ENCODE measurements at regions not wholly inside any gene's neighbourhood (a gene's known extent, or its start where the extent isn't known, plus 50 kb on each side); places are given as distances from the start of the nearest gene placed in this dataset.

DNA sequence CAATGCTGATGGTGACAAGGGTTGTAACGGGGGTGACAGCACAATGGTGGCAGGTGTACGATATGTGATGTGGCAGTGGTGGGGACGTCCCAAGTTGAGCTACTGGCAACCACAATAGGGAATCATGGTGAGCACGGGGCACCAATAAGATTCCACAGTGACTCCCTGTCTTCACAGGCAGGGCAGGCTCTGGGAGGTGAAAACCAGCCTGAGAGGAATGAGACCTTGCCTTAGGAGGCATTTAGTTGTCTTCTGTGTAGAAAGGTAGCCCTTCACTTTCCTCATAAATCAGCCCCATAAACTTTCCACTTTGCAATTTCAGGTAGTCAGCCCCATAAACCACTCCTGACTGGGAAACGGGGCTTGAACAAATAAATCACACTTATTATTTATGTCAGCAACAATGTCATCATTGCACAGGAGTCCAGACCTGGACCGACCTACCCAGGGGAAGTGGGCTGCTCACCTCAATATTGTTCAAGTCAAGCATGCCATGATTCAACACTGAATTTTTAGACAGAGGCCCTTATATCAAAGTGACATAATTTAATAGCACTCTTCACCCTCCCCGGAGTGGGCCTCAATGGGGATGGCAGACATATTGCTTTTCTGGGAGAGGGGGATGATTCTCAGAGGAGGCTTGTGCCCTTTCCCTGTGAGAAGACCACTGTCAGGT, 150.8 kb downstream of the CDC5L start:
- intact Hi-C loops (cut with micrococcal nuclease), result no loop called here
- Mint-ChIP-seq H3K27ac (no peak overlapping the region), H3K4me1 (no peaks in the 10 kb centered on the region), H3K27me3 (no peaks in the 10 kb centered on the region), H3K9me3 (no peaks in the 10 kb centered on the region), H3K4me3 (no peak overlapping the region), H3K36me3 (ENCODE audit: low read depth) (no peaks in the 10 kb centered on the region)
- no peak for DNase-seq

DNA sequence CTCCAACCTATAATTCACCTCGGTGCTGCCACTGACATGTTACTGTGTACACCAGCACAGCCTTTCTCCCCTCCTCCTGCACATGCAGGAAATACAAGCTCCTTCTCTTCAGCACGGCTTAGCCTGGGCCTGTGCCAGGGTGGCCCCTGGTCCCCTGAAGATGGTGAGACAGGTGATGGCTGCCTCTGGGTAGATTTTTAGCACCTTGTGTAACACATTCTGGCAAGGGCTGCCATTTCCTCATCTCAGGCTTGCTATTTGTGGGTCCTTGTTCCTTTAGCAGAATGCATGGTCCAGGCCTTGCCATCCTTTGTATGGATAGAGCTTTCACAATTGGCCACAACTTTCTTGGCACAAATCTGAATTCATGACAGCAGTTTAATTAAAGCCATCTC, 151.3 kb downstream of the CDC5L start:
- no peaks in the 10 kb centered on the region for H3K27me3 Mint-ChIP-seq
- no peak overlapping the region for H3K4me3 Mint-ChIP-seq
- no peaks in the 10 kb centered on the region for H3K36me3 Mint-ChIP-seq (ENCODE audit: low read depth)
- intact Hi-C loops (cut with micrococcal nuclease), result no loop called here
- H3K27ac Mint-ChIP-seq, result no peak overlapping the region
- no peak for DNase-seq
- no peaks in the 10 kb centered on the region for H3K4me1 Mint-ChIP-seq
- no peaks in the 10 kb centered on the region for H3K9me3 Mint-ChIP-seq

DNA sequence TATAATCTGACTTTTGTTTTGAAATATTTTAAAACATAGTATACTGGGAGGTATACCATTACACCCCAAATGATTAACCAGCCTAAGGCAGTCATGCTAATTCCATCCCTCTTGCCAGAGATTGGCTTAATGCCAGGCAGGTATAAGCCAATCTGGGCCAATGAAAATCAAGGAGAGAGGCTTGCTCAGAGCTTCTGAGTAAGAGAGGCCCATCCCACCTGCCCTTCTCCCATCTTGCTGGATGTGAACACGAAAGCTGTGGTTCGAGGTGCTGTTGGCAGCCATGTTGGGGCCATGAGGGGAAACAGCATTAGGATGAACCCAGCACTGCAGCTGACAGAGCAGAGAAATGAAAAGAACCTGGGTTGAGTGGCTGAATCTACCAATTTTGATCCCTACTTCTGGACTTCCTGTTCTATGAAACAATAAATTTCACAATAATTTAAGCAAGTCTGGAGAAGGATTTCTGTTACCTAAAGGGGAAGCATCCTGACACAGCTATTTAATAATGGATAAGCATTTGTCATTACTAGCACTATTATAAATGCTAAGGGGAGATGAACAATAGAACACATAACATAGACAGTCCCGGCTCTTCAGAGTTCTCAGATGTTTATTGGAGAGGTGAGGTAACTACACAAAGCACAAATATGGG, 152.3 kb downstream of the CDC5L start:
- no peak for DNase-seq
- H3K27me3 Mint-ChIP-seq, result peaks cover 3% of the 10 kb centered on the region
- H3K4me1 Mint-ChIP-seq, result no peaks in the 10 kb centered on the region
- H3K27ac Mint-ChIP-seq, result no peak overlapping the region
- no peaks in the 10 kb centered on the region for H3K9me3 Mint-ChIP-seq
- no peaks in the 10 kb centered on the region for H3K36me3 Mint-ChIP-seq (ENCODE audit: low read depth)
- intact Hi-C loops (cut with micrococcal nuclease), result no loop called here
- H3K4me3 Mint-ChIP-seq, result no peak overlapping the region

DNA sequence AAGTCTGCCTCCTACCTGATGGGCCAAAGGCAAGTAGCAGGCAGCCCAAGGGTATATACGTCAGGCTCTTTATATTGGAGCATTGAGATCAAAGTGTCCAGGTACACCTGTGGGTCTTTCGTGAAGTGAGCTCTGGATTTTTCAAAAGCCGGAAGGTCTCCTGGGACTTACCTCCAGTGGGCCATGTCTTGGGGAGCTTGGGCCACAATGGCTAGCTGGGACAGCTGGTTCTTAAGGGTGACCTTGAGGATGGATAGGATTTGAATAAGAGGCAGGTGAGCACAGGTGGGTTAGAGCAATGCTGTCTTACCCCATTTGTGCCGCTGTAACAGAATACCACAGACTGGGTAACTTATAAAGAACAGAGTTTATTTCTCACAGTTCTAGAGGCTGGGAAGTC, 153.4 kb downstream of the CDC5L start:
- Mint-ChIP-seq H3K27me3 (peaks cover 6% of the 10 kb centered on the region), H3K27ac (no peak overlapping the region), H3K4me1 (no peaks in the 10 kb centered on the region), H3K36me3 (ENCODE audit: low read depth) (no peaks in the 10 kb centered on the region), H3K9me3 (no peaks in the 10 kb centered on the region), H3K4me3 (no peak overlapping the region)
- intact Hi-C loops (cut with micrococcal nuclease), result no loop called here
- no peak for DNase-seq

DNA sequence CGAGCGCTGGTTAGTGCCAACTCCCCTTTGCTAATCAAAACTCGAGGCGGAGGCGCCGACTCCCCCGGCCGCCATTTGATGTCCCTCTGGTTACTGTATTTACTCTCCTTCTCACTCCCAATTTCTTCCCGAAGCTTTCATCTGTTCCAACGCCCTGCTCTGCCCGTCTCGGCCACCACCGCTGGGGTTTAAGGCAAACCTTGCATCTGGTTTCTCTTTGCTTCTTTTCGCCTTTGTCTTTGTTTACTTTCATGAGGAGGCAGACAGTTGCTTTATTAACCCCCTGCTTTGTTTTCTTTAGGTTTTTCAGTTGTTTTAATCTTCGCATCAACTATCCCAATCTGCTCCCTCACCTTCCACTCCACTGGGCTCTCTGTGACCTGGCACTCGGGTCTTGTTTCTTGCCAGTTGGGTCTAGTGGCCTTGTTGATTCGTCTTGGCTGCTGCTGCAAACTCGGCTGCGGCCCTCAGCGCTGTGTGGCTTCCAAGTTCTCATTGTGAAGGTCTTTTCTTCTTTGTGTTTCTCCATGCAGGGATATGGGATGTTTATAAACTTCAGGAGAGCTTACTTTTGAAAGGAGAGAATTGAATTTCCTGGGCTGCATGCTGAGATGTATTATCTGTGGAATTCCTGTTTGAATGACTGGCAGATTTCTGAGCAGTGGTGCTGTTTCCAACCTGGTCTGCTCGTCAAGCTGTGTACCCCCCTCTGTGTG, 155.1 kb downstream of the CDC5L start:
- no peak overlapping the region for H3K4me3 Mint-ChIP-seq
- no peaks in the 10 kb centered on the region for H3K9me3 Mint-ChIP-seq
- intact Hi-C loops (cut with micrococcal nuclease), result no loop called here
- H3K4me1 Mint-ChIP-seq, result no peaks in the 10 kb centered on the region
- DNase-seq, result no peak
- H3K27ac Mint-ChIP-seq, result no peak overlapping the region
- H3K27me3 Mint-ChIP-seq, result peaks cover 7% of the 10 kb centered on the region
- H3K36me3 Mint-ChIP-seq (ENCODE audit: low read depth), result no peaks in the 10 kb centered on the region

DNA sequence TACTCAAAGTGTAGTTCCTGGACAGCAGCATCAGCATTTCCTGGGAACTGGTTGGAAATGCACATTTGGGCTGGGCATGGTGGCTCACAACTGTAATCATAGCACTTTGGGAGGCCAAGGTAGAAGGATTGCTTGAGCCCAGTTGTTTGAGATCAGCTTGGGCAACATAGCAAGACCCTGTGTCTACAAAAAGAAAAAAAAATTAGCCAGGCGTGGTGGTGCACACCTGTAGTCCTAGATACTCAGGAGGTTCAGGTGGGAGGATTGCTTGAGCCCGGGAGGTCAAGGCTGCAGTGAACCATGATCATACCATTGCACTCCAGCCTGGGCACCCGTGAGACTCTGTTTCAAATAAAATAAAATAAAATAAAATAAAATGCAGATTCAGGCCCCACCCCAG, 156.2 kb downstream of the CDC5L start:
- no peak overlapping the region for H3K4me3 Mint-ChIP-seq
- no peaks in the 10 kb centered on the region for H3K9me3 Mint-ChIP-seq
- intact Hi-C loops (cut with micrococcal nuclease), result no loop called here
- peaks cover 7% of the 10 kb centered on the region for H3K27me3 Mint-ChIP-seq
- no peak overlapping the region for H3K27ac Mint-ChIP-seq
- H3K4me1 Mint-ChIP-seq, result no peaks in the 10 kb centered on the region
- no peaks in the 10 kb centered on the region for H3K36me3 Mint-ChIP-seq (ENCODE audit: low read depth)
- no peak for DNase-seq

DNA sequence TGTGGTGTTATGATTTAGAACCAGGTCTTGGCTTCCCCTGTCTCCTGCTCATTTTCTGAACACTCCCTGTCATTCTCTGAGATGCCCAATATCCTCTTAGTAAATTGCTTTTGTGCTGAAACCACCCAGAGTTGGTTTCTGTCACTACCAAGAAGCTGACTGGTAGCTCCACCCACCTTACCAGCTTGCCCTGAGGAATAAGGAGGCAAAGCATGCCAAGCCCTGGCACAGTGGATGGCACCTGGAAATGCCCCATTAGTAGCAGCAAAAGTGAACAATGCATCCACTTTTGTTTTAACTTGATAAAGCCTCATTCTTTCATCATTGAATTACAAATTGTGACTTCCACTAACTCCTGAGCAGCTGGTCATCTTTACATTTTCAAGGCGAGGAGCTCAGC, 157.7 kb downstream of the CDC5L start:
- peaks cover 10% of the 10 kb centered on the region for H3K27me3 Mint-ChIP-seq
- H3K9me3 Mint-ChIP-seq, result no peaks in the 10 kb centered on the region
- H3K27ac Mint-ChIP-seq, result no peak overlapping the region
- no peaks in the 10 kb centered on the region for H3K36me3 Mint-ChIP-seq (ENCODE audit: low read depth)
- H3K4me3 Mint-ChIP-seq, result no peak overlapping the region
- H3K4me1 Mint-ChIP-seq, result no peaks in the 10 kb centered on the region
- no peak for DNase-seq
- intact Hi-C loops (cut with micrococcal nuclease), result no loop called here

DNA sequence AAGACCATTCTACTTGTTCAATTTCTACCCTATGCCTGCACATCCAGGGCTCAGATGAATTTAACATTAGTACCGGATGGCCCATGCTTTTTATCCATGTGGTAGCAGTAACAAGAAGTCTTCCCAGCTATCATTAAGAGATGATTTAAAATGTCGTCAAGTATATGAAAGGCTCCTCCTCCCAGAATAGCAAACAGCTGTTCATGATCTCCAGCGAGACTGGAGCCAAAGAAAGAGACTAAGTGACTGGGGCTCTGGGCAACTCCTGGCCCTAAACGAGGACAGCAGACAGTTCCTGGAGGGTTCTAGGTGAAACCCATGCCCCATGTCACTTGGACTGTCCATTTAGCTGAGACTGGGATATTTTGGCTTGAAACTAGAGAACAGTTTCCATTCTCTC, 160.8 kb downstream of the CDC5L start:
- no peak for DNase-seq
- H3K4me1 Mint-ChIP-seq, result no peaks in the 10 kb centered on the region
- intact Hi-C loops (cut with micrococcal nuclease), result no loop called here
- peaks cover 12% of the 10 kb centered on the region for H3K27me3 Mint-ChIP-seq
- no peaks in the 10 kb centered on the region for H3K36me3 Mint-ChIP-seq (ENCODE audit: low read depth)
- no peaks in the 10 kb centered on the region for H3K9me3 Mint-ChIP-seq
- no peak overlapping the region for H3K27ac Mint-ChIP-seq
- H3K4me3 Mint-ChIP-seq, result no peak overlapping the region

DNA sequence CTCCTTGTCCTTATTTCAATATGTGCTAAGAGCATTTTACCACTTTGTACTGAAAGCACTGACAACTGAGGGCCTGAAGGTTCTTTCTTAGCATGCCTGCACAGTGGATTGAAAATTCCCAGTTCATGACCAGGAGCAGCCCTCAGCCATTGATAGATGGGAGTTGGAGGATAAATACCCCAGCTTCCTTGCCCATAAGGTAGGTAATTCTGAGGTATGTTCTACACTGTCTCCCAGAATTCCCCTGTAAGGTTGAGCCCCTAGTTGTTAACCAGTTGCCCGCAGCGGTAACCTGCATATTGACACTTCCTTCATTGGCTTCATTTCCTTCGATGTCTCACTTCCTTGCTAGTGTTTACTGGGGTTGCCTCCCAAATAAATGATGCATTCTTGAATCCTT, 162.0 kb downstream of the CDC5L start:
- Mint-ChIP-seq H3K36me3 (ENCODE audit: low read depth) (no peaks in the 10 kb centered on the region), H3K4me1 (no peaks in the 10 kb centered on the region), H3K27me3 (peaks cover 12% of the 10 kb centered on the region), H3K4me3 (no peak overlapping the region), H3K27ac (no peak overlapping the region), H3K9me3 (no peaks in the 10 kb centered on the region)
- DNase-seq, result no peak
- intact Hi-C loops (cut with micrococcal nuclease), result no loop called here

DNA sequence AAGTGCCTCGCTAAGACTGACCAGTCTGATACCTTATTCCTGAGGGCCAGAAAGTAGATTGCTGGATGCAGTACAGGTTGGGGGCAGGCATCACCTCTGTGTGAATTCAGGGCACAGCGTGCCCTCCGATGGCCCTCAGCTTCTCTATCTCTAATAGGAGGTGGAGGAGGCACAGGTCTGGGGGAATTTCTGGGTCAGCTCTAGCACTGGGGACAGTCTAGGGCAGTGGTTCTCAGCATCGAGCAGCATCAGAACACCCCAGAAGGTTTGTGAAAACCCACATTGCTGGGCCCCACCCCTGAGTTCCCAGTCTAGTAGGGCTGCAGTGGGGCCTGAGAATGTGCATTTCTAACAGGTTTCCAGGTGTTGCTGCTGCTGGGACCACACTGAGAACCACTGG, 166.7 kb downstream of the CDC5L start:
- intact Hi-C loops (cut with micrococcal nuclease), result no loop called here
- Mint-ChIP-seq H3K4me1 (no peaks in the 10 kb centered on the region), H3K4me3 (no peak overlapping the region), H3K36me3 (ENCODE audit: low read depth) (no peaks in the 10 kb centered on the region), H3K9me3 (no peaks in the 10 kb centered on the region), H3K27me3 (peaks cover 19% of the 10 kb centered on the region), H3K27ac (no peak overlapping the region)
- no peak for DNase-seq

DNA sequence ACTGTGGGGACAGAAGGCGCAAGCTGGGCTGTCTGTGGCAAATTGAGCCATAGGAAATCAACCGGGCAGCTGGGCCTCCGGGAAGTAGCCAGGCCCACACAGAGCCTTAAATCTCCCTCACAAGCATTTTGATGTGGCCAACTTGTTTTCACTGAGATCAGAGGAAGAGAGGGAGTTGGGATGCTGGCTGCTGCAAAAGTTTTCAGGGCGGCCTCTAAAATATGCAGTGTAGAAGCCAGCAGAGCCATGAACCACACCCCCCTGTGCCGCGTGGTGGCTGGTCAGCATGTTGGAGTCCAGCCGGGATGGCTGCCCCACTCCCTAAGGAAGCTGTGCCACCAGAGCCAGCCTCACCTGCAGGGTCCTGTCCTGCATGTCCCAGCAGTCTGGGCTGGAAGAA, 167.4 kb downstream of the CDC5L start:
- Mint-ChIP-seq H3K27ac (no peak overlapping the region), H3K36me3 (ENCODE audit: low read depth) (no peaks in the 10 kb centered on the region), H3K9me3 (no peaks in the 10 kb centered on the region), H3K4me3 (no peak overlapping the region), H3K4me1 (no peaks in the 10 kb centered on the region), H3K27me3 (peaks cover 22% of the 10 kb centered on the region)
- intact Hi-C loops (cut with micrococcal nuclease), result no loop called here
- no peak for DNase-seq

DNA sequence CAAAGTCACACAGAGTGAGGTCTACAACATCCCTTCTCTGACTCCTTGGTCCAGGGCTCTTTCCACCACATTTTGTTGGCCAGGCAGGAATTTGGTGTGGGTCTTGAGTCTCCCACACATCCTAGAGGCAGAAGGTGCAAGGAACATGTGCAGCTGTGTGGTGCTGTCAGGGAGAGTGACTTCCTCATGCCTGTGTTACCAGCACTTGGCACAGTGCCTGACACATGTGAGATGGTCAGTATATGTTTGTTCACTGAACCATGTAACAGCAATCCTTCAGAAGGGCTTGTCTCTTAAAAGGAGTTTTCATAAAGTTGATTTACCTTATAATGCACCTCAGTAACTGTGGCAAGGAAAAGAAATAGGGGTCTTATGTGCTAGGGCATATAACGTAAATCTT, 168.5 kb downstream of the CDC5L start:
- no peak overlapping the region for H3K4me3 Mint-ChIP-seq
- H3K27ac Mint-ChIP-seq, result no peak overlapping the region
- H3K9me3 Mint-ChIP-seq, result no peaks in the 10 kb centered on the region
- DNase-seq, result no peak
- no peaks in the 10 kb centered on the region for H3K36me3 Mint-ChIP-seq (ENCODE audit: low read depth)
- no peaks in the 10 kb centered on the region for H3K4me1 Mint-ChIP-seq
- H3K27me3 Mint-ChIP-seq, result peaks cover 27% of the 10 kb centered on the region
- intact Hi-C loops (cut with micrococcal nuclease), result no loop called here

DNA sequence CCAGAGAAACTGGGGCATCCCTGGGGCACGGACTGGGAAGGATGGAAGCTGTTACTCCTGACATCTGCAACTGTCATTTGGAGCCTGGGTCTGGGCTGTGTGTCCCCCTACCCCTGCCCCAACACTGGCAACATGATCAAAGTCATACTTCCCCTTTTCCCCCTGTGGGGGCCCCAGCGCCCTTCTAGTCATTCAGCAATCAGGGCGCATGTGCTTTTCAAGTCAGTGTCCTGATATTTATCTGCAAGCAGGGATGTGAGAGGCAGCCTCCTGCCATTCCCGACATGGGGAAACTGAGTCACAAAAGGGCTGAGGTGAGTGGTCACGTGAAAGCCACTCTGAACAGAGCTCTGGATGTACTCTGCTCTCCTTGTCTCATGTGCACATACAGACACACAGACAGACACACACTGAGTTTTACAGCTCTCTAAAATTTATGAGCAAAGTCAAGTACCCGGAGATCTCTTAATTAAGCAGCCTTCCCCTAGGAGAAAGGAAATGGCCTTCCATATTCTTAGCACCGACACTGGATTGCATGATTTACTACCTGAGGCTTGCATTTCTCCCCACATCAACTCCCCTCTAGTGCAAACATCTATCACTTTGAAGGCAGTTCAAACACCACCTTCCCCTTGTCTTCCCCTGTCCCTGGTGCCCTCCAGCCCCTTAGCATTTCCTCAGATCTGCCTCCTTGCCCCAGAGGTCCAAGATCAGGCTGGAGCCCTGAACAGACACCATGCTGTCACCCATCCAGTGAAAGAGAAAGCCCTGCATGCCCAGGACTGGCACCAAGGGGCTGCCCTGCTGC, 170.7 kb downstream of the CDC5L start:
- peaks cover 4% of the 10 kb centered on the region for H3K4me1 Mint-ChIP-seq
- H3K36me3 Mint-ChIP-seq (ENCODE audit: low read depth), result no peaks in the 10 kb centered on the region
- H3K9me3 Mint-ChIP-seq, result no peaks in the 10 kb centered on the region
- intact Hi-C loops (cut with micrococcal nuclease), result no loop called here
- H3K27ac Mint-ChIP-seq, result no peak overlapping the region
- peaks cover 34% of the 10 kb centered on the region for H3K27me3 Mint-ChIP-seq
- no peak overlapping the region for H3K4me3 Mint-ChIP-seq
- no peak for DNase-seq

DNA sequence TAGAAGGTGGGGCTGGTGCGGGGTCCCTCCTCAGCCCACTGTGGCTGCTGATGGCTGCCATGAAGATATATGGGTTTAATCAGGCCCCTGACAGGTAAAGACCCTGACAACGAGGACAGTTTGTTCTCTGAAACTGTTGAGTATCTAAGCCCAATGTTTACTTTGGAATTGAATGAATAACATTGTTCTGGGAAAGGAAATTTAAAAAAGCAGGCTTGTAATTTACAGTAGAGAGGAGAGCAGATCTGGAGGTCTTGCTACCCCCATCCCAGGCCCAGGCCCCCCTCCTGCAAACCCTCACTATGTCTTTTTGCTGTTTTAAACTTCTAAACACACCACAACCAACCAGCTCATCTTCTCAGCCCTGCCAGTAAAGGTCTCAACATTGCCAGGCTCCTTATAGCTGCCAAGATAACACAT, 171.3 kb downstream of the CDC5L start:
- intact Hi-C loops (cut with micrococcal nuclease), result no loop called here
- no peak overlapping the region for H3K4me3 Mint-ChIP-seq

More for the DNA sequence above, 171.3 kb downstream of the CDC5L start:
- H3K4me1 Mint-ChIP-seq, result peaks cover 4% of the 10 kb centered on the region
- H3K27me3 Mint-ChIP-seq, result peaks cover 34% of the 10 kb centered on the region
- no peak overlapping the region for H3K27ac Mint-ChIP-seq
- no peaks in the 10 kb centered on the region for H3K9me3 Mint-ChIP-seq
- DNase-seq, result no peak
- no peaks in the 10 kb centered on the region for H3K36me3 Mint-ChIP-seq (ENCODE audit: low read depth)
